GM23338 (cell line): ENCODE measurements at regions not wholly inside any gene's neighbourhood (a gene's known extent, or its start where the extent isn't known, plus 50 kb on each side); places are given as distances from the start of the nearest gene placed in this dataset.

Experiments
- ATAC-seq: fragments of 200-7000 bp; cut with Tn5 transposase; 3 replicates; pipeline ENCODE4 v1.9.1; 2020
- DNase-seq: peaks from one replicate; pipeline ENCODE4 v3.0.0-alpha.2; 2015; ENCODE audit warnings: low spot score
- H2AFZ ChIP-seq: fragments of 200-600 bp; sonication (generic); 2 replicates; pipeline ENCODE4 v1.8.0; 2016; ENCODE audit warnings: antibody characterized with exemption, mild to moderate bottlenecking, moderate library complexity
- H3F3A ChIP-seq: fragments of 200-600 bp; sonication (generic); replicated peaks from 2 replicates; pipeline ENCODE4 v1.8.0; 2017; ENCODE audit warnings: antibody characterized with exemption, mixed run types, low read depth
- H3K27ac ChIP-seq: fragments of 200-600 bp; sonication (generic); 2 replicates; pipeline ENCODE4 v1.6.1; 2016; ENCODE audit warnings: low read depth
- H3K27me3 ChIP-seq: fragments of 200-600 bp; sonication (generic); 2 replicates; pipeline ENCODE4 v1.8.0; 2016; ENCODE audit warnings: mild to moderate bottlenecking, mixed run types, moderate library complexity; ENCODE audit not compliant: insufficient read depth
- H3K36me3 ChIP-seq: fragments of 200-600 bp; sonication (generic); 2 replicates; pipeline ENCODE4 v1.8.0; 2016; ENCODE audit warnings: mild to moderate bottlenecking; ENCODE audit not compliant: insufficient read depth
- H3K4me1 ChIP-seq: fragments of 200-600 bp; sonication (generic); 2 replicates; pipeline ENCODE4 v1.8.0; 2016; ENCODE audit warnings: mild to moderate bottlenecking, moderate library complexity; ENCODE audit not compliant: insufficient read depth
- H3K4me2 ChIP-seq: fragments of 200-600 bp; sonication (generic); 2 replicates; pipeline ENCODE4 v1.7.1; 2017; ENCODE audit warnings: mixed run types
- H3K4me3 ChIP-seq: fragments of 200-600 bp; sonication (generic); 2 replicates; pipeline ENCODE4 v1.6.1; 2016; ENCODE audit warnings: mixed run types
- H3K79me2 ChIP-seq: fragments of 200-600 bp; sonication (generic); replicated peaks from 2 replicates; pipeline ENCODE4 v1.8.0; 2017; ENCODE audit warnings: mild to moderate bottlenecking; ENCODE audit not compliant: insufficient read depth
- H3K9me2 ChIP-seq: fragments of 200-600 bp; sonication (generic); 2 replicates; pipeline ENCODE4 v1.8.0; 2017; ENCODE audit not compliant: insufficient read depth
- H4K20me1 ChIP-seq: fragments of 200-600 bp; sonication (generic); replicated peaks from 2 replicates; pipeline ENCODE4 v1.8.0; 2017; ENCODE audit warnings: mild to moderate bottlenecking; ENCODE audit not compliant: insufficient read depth
- H3K27ac Mint-ChIP-seq: 2 replicates; pipeline ENCODE4 v1.8.0; 2020; ENCODE audit warnings: inconsistent platforms, mild to moderate bottlenecking, moderate library complexity, mixed read lengths
- H3K27me3 Mint-ChIP-seq: 3 replicates; pipeline ENCODE4 v1.8.0; 2022; ENCODE audit warnings: low read depth, mild to moderate bottlenecking, moderate library complexity, mixed read lengths, inconsistent platforms; ENCODE audit not compliant: insufficient read depth, poor library complexity
- H3K36me3 Mint-ChIP-seq: 3 replicates; pipeline ENCODE4 v1.8.0; 2021; ENCODE audit warnings: low read depth, mild to moderate bottlenecking, inconsistent platforms, moderate library complexity, mixed read lengths
- H3K4me1 Mint-ChIP-seq: 3 replicates; pipeline ENCODE4 v1.8.0; 2020; ENCODE audit warnings: mild to moderate bottlenecking, inconsistent platforms, mixed read lengths
- H3K4me3 Mint-ChIP-seq: 3 replicates; pipeline ENCODE4 v1.8.0; 2021; ENCODE audit warnings: moderate library complexity, mild to moderate bottlenecking, inconsistent platforms, mixed read lengths
- H3K9me3 Mint-ChIP-seq: 3 replicates; pipeline ENCODE4 v1.8.0; 2020; ENCODE audit warnings: moderate library complexity, mild to moderate bottlenecking, inconsistent platforms, mixed read lengths
- CTCF ChIP-seq, 2 experiments: fragments of 200-600 bp in 1 of 2; sonication (generic) in 1 of 2; conservative IDR thresholded peaks; 2 replicates each; pipeline versions ENCODE4 v1.5.1 to v1.6.1; 2016 to 2017; ENCODE audit warnings: antibody characterized with exemption in 2 of 2, low read depth in 2 of 2, mild to moderate bottlenecking in 2 of 2, moderate library complexity in 1 of 2
- ETS1 ChIP-seq: IDR thresholded peaks from 2 replicates; pipeline ENCODE4 v1.6.1; 2016; ENCODE audit warnings: antibody characterized with exemption
- EZH2phosphoT487 ChIP-seq: fragments of 200-600 bp; sonication (generic); IDR thresholded peaks from one replicate; pipeline ENCODE4 v1.8.1; 2018; ENCODE audit warnings: antibody characterized with exemption; ENCODE audit not compliant: unreplicated experiment
- NANOG ChIP-seq: IDR thresholded peaks from 2 replicates; pipeline ENCODE4 v1.6.1; 2016; ENCODE audit warnings: antibody characterized with exemption, borderline replicate concordance
- POLR2AphosphoS5 ChIP-seq: IDR thresholded peaks from 2 replicates; pipeline ENCODE4 v1.6.1; 2016; ENCODE audit warnings: antibody characterized with exemption, low read depth
- REST ChIP-seq: IDR thresholded peaks from one replicate; pipeline ENCODE4 v1.6.1; 2018; ENCODE audit warnings: antibody characterized with exemption; ENCODE audit not compliant: unreplicated experiment
- STAT1 ChIP-seq: IDR thresholded peaks from one replicate; pipeline ENCODE4 v1.6.1; 2016; ENCODE audit warnings: antibody characterized with exemption; ENCODE audit not compliant: unreplicated experiment
- ZNF114 ChIP-seq: fragments of 250-450 bp; sonication (Bioruptor Pico); IDR thresholded peaks from 2 replicates; pipeline ENCODE4 v1.5.0; 2020; ENCODE audit warnings: mild to moderate bottlenecking, moderate library complexity
- ZNF331 ChIP-seq: fragments of 250-450 bp; sonication (Bioruptor Pico); IDR thresholded peaks from 2 replicates; pipeline ENCODE4 v1.5.0; 2020; ENCODE audit warnings: low read depth, mild to moderate bottlenecking, moderate library complexity
- ZNF462 ChIP-seq: fragments of 250-450 bp; sonication (Bioruptor Pico); IDR thresholded peaks from 2 replicates; pipeline ENCODE4 v1.5.0; 2020; ENCODE audit warnings: mild to moderate bottlenecking, moderate library complexity

- no peak for DNase-seq
- Mint-ChIP-seq H3K9me3 (no peaks in the 10 kb centered on the region), H3K4me3 (no peak overlapping the region), H3K27ac (no peak overlapping the region), H3K27me3 (peaks cover 5% of the 10 kb centered on the region), H3K4me1 (no peaks in the 10 kb centered on the region), H3K36me3 (no peaks in the 10 kb centered on the region)
- no peaks in the 10 kb centered on the region for H3K27me3 ChIP-seq
- no peak overlapping the region for H2AFZ ChIP-seq
- H4K20me1 ChIP-seq: no peaks in the 10 kb centered on the region
- H3K36me3 ChIP-seq: no peaks in the 10 kb centered on the region
- H3K4me1 ChIP-seq: no peaks in the 10 kb centered on the region; the same call in 1 of the 2 replicates
- ATAC-seq: no peak
- H3K4me3 ChIP-seq: no peak overlapping the region
- H3K27ac ChIP-seq: no peak overlapping the region
- peaks cover 8% of the 10 kb centered on the region for H3K9me2 ChIP-seq
- no peak for TF ChIP-seq STAT1
- no peak for TF ChIP-seq EZH2phosphoT487
- no peak for TF ChIP-seq ZNF462
- no peak for TF ChIP-seq POLR2AphosphoS5
- no peak overlapping the region for H3K4me2 ChIP-seq
- no peaks in the 10 kb centered on the region for H3K79me2 ChIP-seq
- H3F3A ChIP-seq: no peaks in the 10 kb centered on the region
These were observed 357.0 kb upstream of the ZNF608 start for GRCh38 chr5:125103459-125103858.

- no peaks in the 10 kb centered on the region for H3K4me1 ChIP-seq
- no peak for ATAC-seq
- peaks cover 4% of the 10 kb centered on the region for H3K4me1 Mint-ChIP-seq
- H2AFZ ChIP-seq: no peak overlapping the region
- H3K79me2 ChIP-seq: no peaks in the 10 kb centered on the region
- H3F3A ChIP-seq: no peaks in the 10 kb centered on the region
- no peaks in the 10 kb centered on the region for H3K36me3 ChIP-seq
- no peak overlapping the region for H3K27ac Mint-ChIP-seq
- no peak overlapping the region for H3K4me3 Mint-ChIP-seq
- no peaks in the 10 kb centered on the region; the same call in 2 of the 3 replicates for H3K9me3 Mint-ChIP-seq
- H4K20me1 ChIP-seq: no peaks in the 10 kb centered on the region
- H3K27me3 ChIP-seq: no peaks in the 10 kb centered on the region
- H3K4me2 ChIP-seq: no peak overlapping the region
- peaks cover 4% of the 10 kb centered on the region for H3K27me3 Mint-ChIP-seq
- no peak overlapping the region for H3K27ac ChIP-seq
- peaks cover 13% of the 10 kb centered on the region for H3K9me2 ChIP-seq
- DNase-seq: no peak
- no peak overlapping the region for H3K4me3 ChIP-seq
- H3K36me3 Mint-ChIP-seq: peaks cover 3% of the 10 kb centered on the region; the same call in 1 of the 3 replicates
- no peak for TF ChIP-seq POLR2AphosphoS5
- no peak for TF ChIP-seq ETS1
- TF ChIP-seq NANOG: no peak
- no peak for TF ChIP-seq ZNF331 (CRISPR knock-in tag)
- TF ChIP-seq ZNF114 (CRISPR knock-in tag): no peak
- no peak for TF ChIP-seq CTCF (conservative IDR thresholded peaks at IDR 0.05; ENCODE audit: low read depth in 2 of 2)
- TF ChIP-seq STAT1: no peak
- no peak for TF ChIP-seq REST
These were observed 359.8 kb upstream of the ZNF608 start for GRCh38 chr5:125106271-125106670.
